ENCODE measurements at regions not wholly inside any gene's neighbourhood (a gene's known extent, or its start where the extent isn't known, plus 50 kb on each side); places are given as distances from the start of the nearest gene placed in this dataset.

DNA sequence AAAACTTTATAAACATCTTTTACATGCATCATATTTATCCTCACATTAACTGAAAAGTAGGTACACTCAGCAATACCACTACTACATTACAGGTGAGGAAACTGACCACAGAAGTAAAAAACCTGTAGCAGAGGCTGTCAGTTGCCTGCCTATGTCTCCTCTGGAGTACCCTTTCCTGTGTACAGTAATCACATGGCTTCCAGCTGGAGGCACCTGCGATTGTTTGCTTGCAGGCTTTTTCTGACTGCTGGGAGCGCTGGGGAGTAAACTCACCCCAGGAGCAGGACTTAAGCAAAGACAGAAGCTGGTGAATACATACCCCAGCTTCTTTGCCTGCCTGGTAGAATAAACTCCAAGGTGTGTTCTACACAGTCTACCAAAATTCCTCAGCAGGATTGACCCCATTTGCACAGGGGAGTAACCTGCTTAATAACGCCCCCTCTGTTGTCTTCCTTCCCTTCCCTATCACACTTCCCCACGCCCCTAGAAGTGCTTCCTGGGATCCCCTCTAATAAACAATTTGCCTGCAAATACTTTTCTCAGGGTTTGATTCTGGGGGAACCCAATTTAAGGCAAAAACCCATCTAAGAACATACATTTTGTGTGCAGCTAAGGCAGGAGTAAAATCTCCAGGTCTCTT, 138.9 kb downstream of the PTH2R start:
- DNase-seq (peak in 2 of 3 donors; percentile 44 to 53), ATAC-seq (peak; percentile 74)
- H3K36me3 ChIP-seq (ENCODE audit: low read depth): no peaks in the 10 kb centered on the region

GRCh38 chr2:208546107-208546506, 139.5 kb downstream of the PTH2R start:
- ATAC-seq (no peak), DNase-seq (no peak)
- Histone ChIP-seq H3K9me3 (peaks cover under 1% of the 10 kb centered on the region), H3K4me3 (no peak overlapping the region), H3K4me1 (ENCODE audit: low read depth) (peaks cover 13% of the 10 kb centered on the region), H3K36me3 (ENCODE audit: low read depth) (no peaks in the 10 kb centered on the region)
- TF ChIP-seq, protein P1, sequence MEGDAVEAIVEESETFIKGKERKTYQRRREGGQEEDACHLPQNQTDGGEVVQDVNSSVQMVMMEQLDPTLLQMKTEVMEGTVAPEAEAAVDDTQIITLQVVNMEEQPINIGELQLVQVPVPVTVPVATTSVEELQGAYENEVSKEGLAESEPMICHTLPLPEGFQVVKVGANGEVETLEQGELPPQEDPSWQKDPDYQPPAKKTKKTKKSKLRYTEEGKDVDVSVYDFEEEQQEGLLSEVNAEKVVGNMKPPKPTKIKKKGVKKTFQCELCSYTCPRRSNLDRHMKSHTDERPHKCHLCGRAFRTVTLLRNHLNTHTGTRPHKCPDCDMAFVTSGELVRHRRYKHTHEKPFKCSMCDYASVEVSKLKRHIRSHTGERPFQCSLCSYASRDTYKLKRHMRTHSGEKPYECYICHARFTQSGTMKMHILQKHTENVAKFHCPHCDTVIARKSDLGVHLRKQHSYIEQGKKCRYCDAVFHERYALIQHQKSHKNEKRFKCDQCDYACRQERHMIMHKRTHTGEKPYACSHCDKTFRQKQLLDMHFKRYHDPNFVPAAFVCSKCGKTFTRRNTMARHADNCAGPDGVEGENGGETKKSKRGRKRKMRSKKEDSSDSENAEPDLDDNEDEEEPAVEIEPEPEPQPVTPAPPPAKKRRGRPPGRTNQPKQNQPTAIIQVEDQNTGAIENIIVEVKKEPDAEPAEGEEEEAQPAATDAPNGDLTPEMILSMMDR (IDR thresholded peaks at IDR 0.05): no peak
- intact Hi-C loops (cut with DNase I, micrococcal nuclease): no loop called here

More for the DNA sequence above, 138.9 kb downstream of the PTH2R start:
- intact Hi-C loops (cut with DNase I, micrococcal nuclease): no loop called here
- Histone ChIP-seq H3K4me3 (no peak overlapping the region), H3K4me1 (ENCODE audit: low read depth) (peaks cover 13% of the 10 kb centered on the region), H3K9me3 (no peaks in the 10 kb centered on the region)
- TF ChIP-seq, protein P1 (IDR thresholded peaks at IDR 0.05): no peak

DNA sequence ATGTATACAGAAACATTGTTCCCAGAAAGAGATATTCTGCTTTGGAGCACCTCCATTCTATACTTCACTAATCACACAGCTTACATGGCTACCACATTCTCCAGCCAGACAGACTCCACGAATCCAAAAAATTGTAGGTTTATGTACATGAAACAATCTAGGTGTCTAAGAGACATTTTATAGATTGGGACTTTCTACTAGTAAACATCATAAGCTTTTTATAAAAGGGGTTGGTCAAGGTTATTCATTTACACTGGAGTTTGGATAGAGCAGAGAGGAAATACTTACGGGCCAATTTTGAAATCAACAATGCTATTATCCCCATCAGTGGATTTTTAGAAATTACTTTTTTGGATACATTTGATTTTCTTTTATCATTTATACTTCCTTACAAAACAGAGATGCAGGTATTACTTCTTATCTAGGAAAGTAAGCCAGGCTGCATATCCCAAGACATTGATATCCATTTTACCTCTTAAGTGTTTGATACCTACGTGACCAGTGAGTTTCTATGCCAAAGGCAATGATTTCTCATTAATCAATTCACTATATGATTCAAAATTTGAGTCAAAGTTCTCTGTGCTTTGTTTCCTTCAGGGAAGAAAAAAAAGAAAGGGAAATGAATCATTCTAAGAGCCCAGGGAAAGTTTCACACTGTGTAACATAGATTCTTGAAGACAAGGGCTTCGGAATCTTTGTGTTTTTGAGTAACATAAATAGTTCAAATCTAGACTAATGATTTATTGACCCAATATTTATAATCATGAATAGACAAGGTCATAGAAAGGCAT, 140.5 kb downstream of the PTH2R start:
- Histone ChIP-seq H3K9me3 (peaks cover 4% of the 10 kb centered on the region), H3K4me3 (no peak overlapping the region), H3K4me1 (ENCODE audit: low read depth) (peaks cover 13% of the 10 kb centered on the region), H3K36me3 (ENCODE audit: low read depth) (no peaks in the 10 kb centered on the region)
- TF ChIP-seq, protein P1 (IDR thresholded peaks at IDR 0.05): no peak
- DNase-seq: no peak
- ATAC-seq: peak; percentile 68
- intact Hi-C loops (cut with DNase I, micrococcal nuclease): no loop called here

DNA sequence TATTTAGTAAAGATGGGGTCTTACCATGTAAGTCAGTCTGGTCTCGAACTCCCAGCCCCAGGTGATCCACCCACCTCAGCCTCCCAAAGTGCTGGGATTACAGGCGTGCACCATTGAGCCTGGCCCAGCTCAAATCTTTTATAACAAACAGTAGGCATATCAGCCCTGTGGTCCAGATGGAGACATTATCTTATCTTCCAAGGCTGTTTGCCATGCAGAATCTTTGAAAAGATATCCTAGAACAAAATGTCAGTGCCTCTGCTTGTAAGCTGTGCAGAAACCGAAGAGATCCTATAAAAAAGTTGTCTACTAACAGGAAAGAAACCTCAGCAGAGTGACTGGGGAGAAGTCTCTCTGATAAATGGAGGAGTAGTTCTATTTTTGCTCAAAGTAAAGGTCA, 142.1 kb downstream of the PTH2R start:
- Histone ChIP-seq H3K36me3 (ENCODE audit: low read depth) (no peaks in the 10 kb centered on the region), H3K9me3 (peaks cover 4% of the 10 kb centered on the region), H3K4me1 (ENCODE audit: low read depth) (peaks cover 13% of the 10 kb centered on the region), H3K4me3 (no peak overlapping the region)
- TF ChIP-seq, protein P1 (IDR thresholded peaks at IDR 0.05): no peak
- ATAC-seq: no peak
- intact Hi-C loops (cut with DNase I, micrococcal nuclease): no loop called here
- DNase-seq: no peak

- ATAC-seq: peak; percentile 65
Measured at GRCh38 chr2:208549546-208550158, 143.1 kb downstream of the PTH2R start.

More at GRCh38 chr2:208549546-208550158, 143.1 kb downstream of the PTH2R start:
- Histone ChIP-seq H3K4me1 (ENCODE audit: low read depth) (peaks cover 13% of the 10 kb centered on the region), H3K9me3 (peaks cover 4% of the 10 kb centered on the region), H3K36me3 (ENCODE audit: low read depth) (no peaks in the 10 kb centered on the region), H3K4me3 (no peak overlapping the region)
- intact Hi-C loops (cut with DNase I, micrococcal nuclease): no loop called here
- TF ChIP-seq, protein P1 (IDR thresholded peaks at IDR 0.05): no peak
- DNase-seq: no peak
